Panc1 (cell line): ENCODE measurements at regions not wholly inside any gene's neighbourhood (a gene's known extent, or its start where the extent isn't known, plus 50 kb on each side); places are given as distances from the start of the nearest gene placed in this dataset.

Experiments
- ATAC-seq: fragments of 200-7000 bp; cut with Tn5 transposase; 2 replicates; pipeline ENCODE4 v1.9.1; 2020; ENCODE audit warnings: mild to moderate bottlenecking, moderate library complexity
- BruUV-seq: library from RNA; stranded (reverse); fragments of 400-500 nt; replicated peaks from 2 replicates; lab custom pipeline; 2021; lab: Mats Ljungman, UMichigan
- CTCF ChIA-PET: fragments of 300-600 bp; sonication (Branson Sonifier 250); formaldehyde crosslinking; loops from one replicate; lab custom pipeline; 2022; ENCODE audit warnings: antibody characterized with exemption; lab: Charles Lee
- POLR2A ChIA-PET: fragments of 300-600 bp; sonication (Branson Sonifier 250); formaldehyde crosslinking; loops from one replicate; lab custom pipeline; 2022; ENCODE audit warnings: antibody characterized with exemption; lab: Charles Lee
- DNase-seq: peaks from one replicate; pipeline ENCODE4 v3.0.0-alpha.2; 2010; ENCODE audit warnings: low read depth, low spot score
- H3K27ac ChIP-seq: 2 replicates; pipeline ENCODE4 v1.5.1; 2011; ENCODE audit warnings: mild to moderate bottlenecking, low read length, inconsistent platforms
- H3K27me3 ChIP-seq: fragments of 200-500 bp; sonication (Bioruptor generic); 2 replicates; pipeline ENCODE4 v1.6.0; 2014; ENCODE audit warnings: low read length, inconsistent platforms; ENCODE audit not compliant: control insufficient read depth, insufficient read depth
- H3K36me3 ChIP-seq: fragments of 200-500 bp; sonication (Bioruptor generic); 2 replicates; pipeline ENCODE4 v1.5.1; 2014; ENCODE audit warnings: inconsistent platforms, mild to moderate bottlenecking, low read length, moderate library complexity; ENCODE audit not compliant: control insufficient read depth, insufficient read depth
- H3K4me1 ChIP-seq: 2 replicates; pipeline ENCODE4 v1.5.1; 2011; ENCODE audit warnings: inconsistent platforms, mild to moderate bottlenecking, low read length, moderate library complexity; ENCODE audit not compliant: control insufficient read depth, insufficient read depth
- H3K4me3 ChIP-seq, 2 experiments: 2 replicates each; pipeline ENCODE4 v1.5.1; 2011 to 2012; ENCODE audit warnings: low read depth in 2 of 2, low read length in 2 of 2, mild to moderate bottlenecking in 2 of 2, inconsistent platforms in 1 of 2, moderate library complexity in 1 of 2
- H3K9me3 ChIP-seq: fragments of 200-500 bp; sonication (Bioruptor generic); 2 replicates; pipeline ENCODE4 v1.5.1; 2014; ENCODE audit warnings: low read depth, mild to moderate bottlenecking, inconsistent platforms, low read length, moderate library complexity; ENCODE audit not compliant: control insufficient read depth, insufficient read depth
- CTCF ChIP-seq: fragments of 450-650 bp; IDR thresholded peaks from 2 replicates; pipeline ENCODE4 v1.5.1; 2017; ENCODE audit warnings: mild to moderate bottlenecking
- POLR2AphosphoS5 ChIP-seq: IDR thresholded peaks from 2 replicates; pipeline ENCODE4 v1.6.1; 2012; ENCODE audit warnings: mild to moderate bottlenecking, low read depth, low read length, moderate library complexity
- REST ChIP-seq, 2 experiments: IDR thresholded peaks; 2 replicates each; pipeline ENCODE4 v1.6.1; 2011 to 2012; ENCODE audit warnings: low read depth in 2 of 2, control low read depth in 1 of 2, low read length in 1 of 2, mild to moderate bottlenecking in 1 of 2, moderate library complexity in 1 of 2; ENCODE audit not compliant: insufficient read depth in 1 of 2
- SIN3A ChIP-seq: IDR thresholded peaks from 2 replicates; pipeline ENCODE4 v1.6.1; 2012; ENCODE audit warnings: low read depth, mild to moderate bottlenecking, low read length, moderate library complexity, borderline replicate concordance; ENCODE audit not compliant: insufficient read depth
- TCF7L2 ChIP-seq: IDR thresholded peaks from 2 replicates; pipeline ENCODE4 v1.6.1; 2011; ENCODE audit warnings: mild to moderate bottlenecking, low read depth, low read length, inconsistent platforms
- in situ Hi-C: cut with HindIII; loops from 2 replicates; pipeline ENCODE4 v1.10.0; 2016; ENCODE audit warnings: low sequenced_read_pairs, low pct_unique_long_range_greater_than_20kb
- intact Hi-C: fragments of 100-400 bp; cut with micrococcal nuclease; formaldehyde crosslinking; loops from one replicate; pipeline ENCODE4 v1.10.0; 2022; ENCODE audit not compliant: unreplicated experiment

- Histone ChIP-seq H3K4me3 (no peak overlapping the region), H3K27ac (no peak overlapping the region), H3K9me3 (no peaks in the 10 kb centered on the region), H3K4me1 (no peaks in the 10 kb centered on the region), H3K27me3 (no peaks in the 10 kb centered on the region), H3K36me3 (no peaks in the 10 kb centered on the region)
- in situ Hi-C loops (no loop called here), intact Hi-C loops (no loop called here)
- ATAC-seq = no peak
- no peak for DNase-seq
- ChIA-PET POLR2A (no interaction called here), CTCF (no interaction called here)
- TF ChIP-seq REST (IDR thresholded peaks at IDR 0.05; ENCODE audit: insufficient read depth in 1 of 2, low read depth in 2 of 2, low read length in 1 of 2) (no peak), POLR2AphosphoS5 (no peak), CTCF (no peak), SIN3A (no peak), TCF7L2 (no peak)
- BruUV-seq = no TSS peak
Observed at GRCh38 chr21:43278766-43279577, 110.2 kb downstream of the CRYAA start.

- no TSS peak for BruUV-seq
- H3K4me3 ChIP-seq = no peak overlapping the region
- TF ChIP-seq SIN3A (no peak), TCF7L2 (no peak), CTCF (no peak), POLR2AphosphoS5 (no peak), REST (IDR thresholded peaks at IDR 0.05; ENCODE audit: insufficient read depth in 1 of 2, low read depth in 2 of 2, low read length in 1 of 2) (no peak)
- H3K27me3 ChIP-seq = no peaks in the 10 kb centered on the region
- in situ Hi-C loops (no loop called here), intact Hi-C loops (no loop called here)
- POLR2A ChIA-PET = no interaction called here
- H3K9me3 ChIP-seq = no peaks in the 10 kb centered on the region
- DNase-seq = no peak
- H3K27ac ChIP-seq = no peak overlapping the region
- no peaks in the 10 kb centered on the region for H3K36me3 ChIP-seq
- CTCF ChIA-PET = no interaction called here
- no peak for ATAC-seq
- H3K4me1 ChIP-seq = no peaks in the 10 kb centered on the region
Observed at GRCh38 chr21:43278359-43278758, 109.6 kb downstream of the CRYAA start.
